ENCODE measurements at regions not wholly inside any gene's neighbourhood (a gene's known extent, or its start where the extent isn't known, plus 50 kb on each side); places are given as distances from the start of the nearest gene placed in this dataset.
A peak's percentile ranks its signal among the peaks of the same experiment; 100 is the strongest.

GRCh38 chr2:195404651-195405050, 252.4 kb upstream of the SLC39A10 start:
- peak; percentile 47 for DNase-seq

- DNase-seq: no peak
Observed at GRCh38 chr2:195396479-195396878, 260.5 kb upstream of the SLC39A10 start.

DNA sequence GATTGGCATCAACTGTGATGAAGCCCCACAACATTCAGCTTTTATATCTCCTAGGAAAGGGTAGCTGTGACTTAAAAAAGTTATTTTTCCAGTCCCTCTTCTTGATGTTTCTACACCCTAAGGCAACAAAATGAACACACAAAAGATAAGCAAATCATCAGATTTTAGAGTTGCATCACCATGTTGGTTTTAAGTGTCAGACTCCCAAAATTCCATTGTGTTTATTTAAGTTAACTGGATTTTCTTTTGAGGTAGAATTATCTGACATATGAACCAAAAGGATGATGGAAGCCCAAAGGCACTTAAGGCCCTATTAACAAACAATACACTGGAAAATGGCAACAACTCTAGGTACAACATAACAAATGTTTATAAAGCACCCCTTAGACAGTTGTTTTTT, 261.7 kb upstream of the SLC39A10 start:
- no peak for DNase-seq

DNA sequence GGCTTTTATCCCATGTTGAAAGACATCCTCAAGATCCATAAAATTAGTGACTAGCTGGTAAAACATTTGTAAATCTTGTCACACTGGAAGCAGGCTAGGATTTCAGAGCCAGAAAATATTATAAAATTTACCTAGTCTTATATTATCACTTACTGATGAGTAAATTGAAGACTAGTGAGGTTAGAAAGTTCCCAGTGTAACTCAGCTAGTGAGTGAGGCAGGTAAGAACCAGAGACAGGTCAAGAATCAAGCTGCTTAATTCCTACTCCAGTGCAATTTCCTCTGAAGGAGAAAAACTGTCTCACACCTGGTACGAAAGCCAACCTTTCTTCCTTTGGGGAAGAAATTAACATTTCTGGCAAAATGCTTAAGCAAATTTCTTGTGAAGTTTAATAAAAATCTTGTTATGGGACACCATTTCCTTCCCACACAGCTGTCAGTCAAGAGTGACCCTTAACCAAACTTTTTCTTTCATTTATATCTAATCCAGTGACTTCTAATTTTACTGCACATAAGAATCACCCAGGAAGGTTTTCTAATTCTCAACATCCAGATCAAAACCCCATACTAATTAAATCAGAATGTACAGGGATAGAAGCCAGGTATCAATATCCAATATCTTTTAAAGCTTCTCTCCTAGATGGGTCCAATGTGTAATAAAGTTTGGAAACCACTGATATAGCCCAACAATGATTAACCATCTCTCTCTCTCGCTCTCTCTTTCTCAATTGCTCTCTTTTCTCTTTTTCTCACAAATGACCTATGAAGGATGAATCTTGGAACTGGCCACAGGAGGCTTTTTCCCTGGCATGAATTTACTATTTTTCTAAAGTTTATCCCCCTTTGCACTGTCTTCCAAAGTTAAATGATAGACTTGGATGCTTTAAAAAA, 264.3 kb upstream of the SLC39A10 start:
- DNase-seq: no peak

DNA sequence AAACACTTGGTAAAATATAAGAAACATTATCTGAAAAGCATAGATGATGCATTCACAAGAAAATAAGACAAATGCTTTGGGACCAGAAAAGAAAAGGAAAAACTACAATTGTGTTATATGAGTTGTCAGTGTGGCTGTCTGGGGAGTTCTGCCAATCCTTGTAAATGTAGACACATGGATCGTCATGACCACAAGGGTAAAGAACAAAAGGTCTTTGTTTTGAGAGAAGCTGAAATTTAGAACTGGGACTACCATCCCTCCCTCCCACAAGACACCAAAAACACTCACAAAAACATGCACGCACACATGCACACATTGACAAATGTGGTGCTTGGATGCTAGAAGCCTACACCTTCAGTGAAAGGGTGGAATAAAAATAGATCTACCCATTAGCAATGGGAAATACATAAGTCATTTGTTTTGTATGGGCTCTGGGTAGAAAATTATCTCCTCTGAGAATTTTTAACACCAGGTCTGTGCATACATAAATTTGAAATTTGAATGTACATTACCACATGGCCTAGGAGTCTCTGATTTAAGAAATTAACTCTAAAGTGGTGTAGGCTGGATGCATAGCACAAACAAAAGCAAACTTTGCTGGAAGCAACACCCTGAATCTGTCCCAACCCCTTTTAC, 266.2 kb upstream of the SLC39A10 start:
- DNase-seq: no peak

GRCh38 chr2:195388028-195388427, 269.0 kb upstream of the SLC39A10 start:
- DNase-seq: no peak

DNA sequence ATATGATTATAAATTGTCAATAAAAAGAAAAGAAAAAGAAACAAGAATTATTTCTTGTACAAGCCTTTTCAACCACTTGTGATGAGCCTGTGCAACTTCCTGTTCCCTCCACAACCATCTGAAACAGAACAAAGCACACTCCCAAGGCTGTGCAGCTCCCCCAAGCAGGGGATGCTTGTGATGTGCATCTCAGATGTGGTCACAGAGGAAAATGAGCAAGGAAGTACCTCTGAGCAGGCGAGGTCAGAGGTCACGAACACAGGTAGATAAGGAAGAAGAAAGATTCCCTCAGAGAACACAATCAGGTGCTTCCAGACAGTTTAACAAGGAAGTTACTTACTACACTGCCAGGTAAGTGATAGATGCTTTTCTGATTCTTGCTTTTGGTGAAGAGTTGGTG, 274.8 kb upstream of the SLC39A10 start:
- peak; percentile 63 for DNase-seq

DNA sequence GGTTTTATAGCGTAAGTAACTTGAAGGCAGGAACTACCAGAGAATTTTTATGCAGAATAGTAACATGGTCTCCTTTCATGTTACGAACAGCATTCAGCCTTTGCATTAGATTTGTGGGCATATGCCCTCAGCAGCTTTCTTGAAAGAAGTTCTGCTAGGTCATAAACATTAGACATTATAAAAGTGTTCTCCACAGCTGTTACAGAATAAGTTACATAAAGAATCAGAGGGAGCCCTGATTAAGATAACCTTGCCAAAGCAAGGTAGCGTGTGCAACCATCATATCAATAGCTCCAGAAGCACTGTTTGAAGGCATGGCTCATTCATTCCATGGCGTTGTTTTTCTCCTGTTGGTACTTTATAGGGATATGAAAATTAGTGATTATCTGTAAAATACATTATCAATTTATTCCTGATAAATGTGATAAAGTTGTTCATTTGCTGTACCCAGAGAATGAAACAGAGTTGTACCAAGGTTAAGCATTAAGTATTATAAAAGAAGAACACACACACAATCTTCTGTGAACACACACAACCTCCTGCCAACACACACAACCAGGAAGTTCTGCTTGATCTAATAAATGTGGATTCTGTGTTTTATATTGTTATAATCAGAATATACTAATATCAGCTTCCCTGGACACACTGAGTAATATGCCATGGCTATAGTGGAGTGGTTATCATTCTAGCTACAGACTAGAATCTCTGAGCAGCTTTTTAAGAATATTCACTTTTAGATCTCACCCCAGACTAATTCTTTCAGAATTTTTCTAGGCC, 286.7 kb upstream of the SLC39A10 start:
- no peak for DNase-seq

DNA sequence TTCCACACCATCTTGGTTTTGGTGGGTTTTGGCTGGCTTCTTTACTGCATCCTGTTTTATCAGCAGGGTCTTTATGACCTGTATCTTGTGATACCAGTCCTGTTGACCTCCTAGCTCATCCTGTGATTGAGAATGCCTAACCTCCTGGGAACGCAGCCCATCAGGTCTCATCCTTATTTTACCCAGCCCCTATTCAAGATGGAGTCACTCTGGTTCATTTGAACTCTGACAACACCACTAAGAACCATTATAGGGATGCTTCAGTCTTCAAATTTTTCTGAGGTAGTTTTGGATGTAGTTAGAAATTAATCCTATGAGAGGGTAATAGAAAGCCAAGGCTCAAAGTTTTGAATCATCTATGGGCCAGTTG, 287.8 kb upstream of the SLC39A10 start:
- DNase-seq: no peak

DNA sequence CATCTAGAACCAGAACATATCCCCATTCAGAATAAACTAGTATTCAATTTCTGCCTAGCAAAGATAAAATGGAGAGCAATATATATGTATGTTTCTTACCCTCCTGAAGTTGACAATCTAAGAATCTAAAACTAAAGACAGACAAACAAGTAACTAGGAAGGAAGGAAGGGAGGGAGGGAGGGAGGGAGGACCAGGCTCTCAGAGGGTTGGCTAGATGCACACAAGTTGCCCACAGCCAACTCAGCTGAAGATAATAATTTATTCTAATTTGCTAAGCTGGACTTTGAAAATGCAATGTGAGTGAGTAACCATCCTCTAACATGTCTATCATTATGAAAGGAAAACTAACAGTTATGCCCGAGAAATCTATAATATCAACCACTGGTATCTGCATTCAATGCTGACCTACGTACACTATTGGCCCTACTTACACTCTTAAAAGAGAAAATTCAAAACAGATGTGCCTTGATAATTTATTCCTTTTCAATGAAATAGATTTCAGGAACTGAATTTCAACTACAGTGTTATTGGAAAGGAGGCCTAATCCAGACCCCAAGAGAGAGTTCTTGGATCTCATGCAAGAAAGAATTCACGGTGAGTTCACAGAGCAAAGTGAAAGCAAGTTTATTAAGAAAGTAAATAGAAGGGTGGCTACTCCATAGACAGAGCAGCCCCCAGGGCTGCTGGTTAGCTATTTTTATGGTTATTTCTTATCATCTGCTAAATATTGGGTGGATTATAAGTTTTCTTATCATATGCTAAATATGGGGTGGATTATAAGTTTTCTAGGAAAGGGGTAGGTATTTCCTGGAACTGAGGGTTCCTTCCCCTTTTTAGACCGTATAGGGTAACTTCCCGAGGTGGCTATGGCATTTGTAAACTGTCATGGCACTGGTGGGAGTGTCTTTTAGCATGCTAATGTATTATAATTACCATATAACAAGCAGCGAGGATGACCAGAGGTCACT, 288.5 kb upstream of the SLC39A10 start:
- no peak for DNase-seq

DNA sequence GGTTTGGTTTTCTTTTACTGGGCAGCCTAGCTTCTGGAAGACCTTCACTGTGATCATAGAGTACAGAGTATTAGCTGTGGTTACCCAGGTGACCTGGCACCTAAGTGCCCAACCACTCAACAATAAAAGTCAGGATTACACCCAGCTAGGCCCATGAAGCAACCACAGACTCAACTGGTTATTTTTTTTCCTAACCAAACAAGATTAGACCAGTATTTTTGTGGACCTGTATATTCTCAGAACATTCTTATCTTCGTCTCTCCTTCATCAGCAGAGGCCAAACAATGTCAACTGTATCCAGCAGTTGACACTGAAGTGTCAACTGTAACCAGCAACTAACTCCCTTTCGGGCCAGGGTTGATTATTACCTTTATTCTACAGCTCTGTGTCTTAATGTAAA, 289.2 kb upstream of the SLC39A10 start:
- DNase-seq: no peak

- DNase-seq: no peak
Observed at GRCh38 chr2:195364015-195364965, 292.7 kb upstream of the SLC39A10 start.

DNA sequence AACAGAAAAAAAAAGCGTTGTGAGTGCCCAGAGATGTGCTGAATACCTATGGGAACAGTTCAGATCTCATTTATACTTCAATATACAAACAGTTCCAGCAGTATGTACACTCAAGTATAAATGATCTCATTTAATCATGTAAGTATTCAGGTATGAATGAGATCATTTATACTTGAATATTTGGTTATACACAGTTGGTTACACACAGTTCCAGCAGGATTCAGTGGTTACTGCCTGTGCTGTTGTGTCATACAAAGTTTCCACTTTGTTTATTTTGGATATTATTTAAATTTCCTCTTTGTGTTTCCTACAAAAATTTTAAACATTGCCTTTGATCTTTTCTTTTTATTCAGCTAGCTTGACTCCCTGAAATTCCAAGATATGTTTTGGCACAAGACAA, 293.5 kb upstream of the SLC39A10 start:
- no peak for DNase-seq

DNA sequence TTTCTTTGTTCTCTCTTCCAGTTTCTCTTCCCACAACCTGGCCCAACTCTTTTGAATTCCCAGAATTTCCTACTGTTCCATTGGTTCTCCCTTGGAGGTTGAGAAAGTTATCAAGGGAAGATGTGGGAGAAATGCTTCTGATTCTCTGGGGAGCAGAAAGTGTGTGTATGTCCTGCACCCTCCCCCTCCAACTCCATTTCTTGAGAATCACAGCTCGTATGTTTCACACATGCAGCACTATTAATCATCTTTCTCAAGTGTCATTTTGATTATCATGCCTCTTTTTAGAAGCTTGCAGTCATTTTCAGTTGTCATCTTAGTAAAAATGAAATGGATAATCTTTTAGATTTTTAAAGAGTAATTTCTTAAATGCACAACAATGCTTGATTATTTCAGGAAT, 296.8 kb upstream of the SLC39A10 start:
- DNase-seq: no peak

- no peak for DNase-seq
Observed at GRCh38 chr2:195359043-195359735, 297.8 kb upstream of the SLC39A10 start.

DNA sequence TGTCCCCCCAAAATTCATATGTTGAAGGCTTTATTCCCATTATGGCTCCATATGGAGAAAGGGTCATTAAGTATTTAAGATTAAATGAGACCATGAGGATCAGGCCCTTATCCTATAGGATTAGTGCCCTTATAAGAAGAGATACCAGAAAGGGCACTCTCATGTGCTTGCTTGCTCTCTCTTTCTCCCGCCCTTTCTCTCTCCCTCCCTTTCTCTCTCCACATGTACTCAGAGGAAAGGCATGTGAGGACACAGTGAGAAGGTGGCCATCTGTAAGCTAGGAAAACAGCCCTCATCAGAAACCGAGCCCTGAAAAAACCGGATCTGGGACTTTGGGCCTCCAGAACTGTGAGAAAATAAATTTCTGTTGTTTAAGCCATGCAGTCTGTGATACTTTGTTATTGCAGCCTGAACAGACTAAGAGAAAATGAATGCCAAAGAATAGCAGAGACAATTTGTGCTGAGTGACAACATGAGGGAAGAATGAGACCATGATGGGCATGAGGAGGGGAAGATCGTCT, 300.0 kb upstream of the SLC39A10 start:
- DNase-seq: no peak

DNA sequence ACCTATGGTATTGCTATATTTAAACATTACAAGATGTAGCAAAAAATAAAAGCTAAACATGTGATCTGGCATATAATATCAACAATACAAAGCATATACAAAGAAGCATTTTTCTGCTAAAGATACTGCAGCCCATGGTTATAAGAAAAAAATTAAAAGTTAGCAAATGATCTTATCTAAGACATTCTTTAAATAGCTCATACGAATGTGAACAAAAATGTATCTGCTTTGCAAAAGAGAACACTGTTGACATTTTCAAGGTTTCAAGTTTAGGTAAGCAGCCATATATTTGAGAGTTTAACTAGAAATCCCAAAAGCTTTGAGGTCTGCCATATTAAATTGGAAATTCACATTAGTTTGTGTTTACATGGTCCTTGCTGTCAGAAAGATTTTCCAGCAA, 301.0 kb upstream of the SLC39A10 start:
- no peak for DNase-seq

DNA sequence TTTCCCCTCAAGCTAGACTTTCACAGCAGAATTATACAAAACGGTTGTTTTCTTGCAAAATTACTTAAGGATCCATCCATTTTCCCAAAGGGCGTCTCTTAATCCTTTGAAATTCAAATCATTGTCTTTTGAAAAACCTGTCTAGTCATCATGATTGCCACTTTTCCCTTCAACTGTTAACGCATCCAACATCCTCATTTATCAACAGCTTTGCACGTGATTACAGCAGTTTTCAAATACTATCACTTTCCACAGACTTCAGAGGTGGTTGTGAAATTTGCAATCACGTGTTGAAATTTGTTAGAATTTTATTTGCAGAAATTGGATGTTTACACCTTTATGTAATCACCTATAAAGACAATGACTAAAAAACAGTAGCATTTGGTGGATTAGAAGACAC, 304.4 kb upstream of the SLC39A10 start:
- DNase-seq: no peak

DNA sequence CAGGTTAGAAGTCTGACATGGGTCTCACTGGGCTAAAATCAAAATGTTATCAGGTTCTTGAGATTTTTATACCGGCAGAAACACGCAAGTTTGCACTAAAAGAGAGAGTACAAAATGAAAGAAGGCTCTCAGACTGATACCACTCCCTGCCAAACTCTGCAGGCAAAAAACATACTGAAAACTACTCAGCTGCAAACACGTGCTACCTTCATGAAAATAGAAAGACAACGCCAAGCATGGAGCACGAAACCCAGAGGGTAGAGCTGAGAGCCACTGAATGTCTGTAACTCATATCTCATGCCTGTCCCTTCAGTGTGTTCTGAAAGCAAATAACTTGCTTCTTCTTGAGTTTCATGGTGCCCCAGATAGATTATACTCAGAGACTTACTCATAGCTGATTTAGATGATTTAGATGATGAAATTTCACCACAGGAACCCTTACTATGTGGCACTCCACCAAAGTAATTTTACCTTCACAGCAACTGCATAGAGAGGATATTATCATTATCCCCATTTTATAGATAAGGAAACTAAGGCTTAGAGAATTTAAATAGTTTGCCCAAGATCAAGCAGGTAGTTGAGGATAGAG, 313.0 kb upstream of the SLC39A10 start:
- no peak for DNase-seq

DNA sequence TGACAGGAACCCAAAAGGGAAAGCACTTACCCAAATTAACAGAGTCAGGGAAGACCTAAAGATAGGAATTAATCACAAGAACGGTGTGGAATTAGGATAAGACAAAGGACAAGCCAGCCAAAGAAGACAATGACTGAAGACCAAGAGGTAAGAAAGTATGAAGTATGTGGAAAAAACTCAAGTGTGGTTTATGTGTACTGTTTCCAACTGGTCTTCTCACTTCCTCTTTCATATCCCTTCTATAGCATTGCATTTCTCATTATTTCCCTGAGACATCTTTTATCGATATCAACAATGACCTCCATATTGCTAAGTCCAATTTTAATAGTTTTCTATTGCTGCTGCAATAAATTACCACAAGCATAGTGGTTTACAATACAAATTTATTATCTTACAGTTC, 313.5 kb upstream of the SLC39A10 start:
- DNase-seq: no peak

All from CD4-positive, alpha-beta T cell treated with Interleukin-6 for 4 hours (primary cell).